GM21825 (cell line): ENCODE measurements at regions not wholly inside any gene's neighbourhood (a gene's known extent, or its start where the extent isn't known, plus 50 kb on each side); places are given as distances from the start of the nearest gene placed in this dataset.

Experiments used
- ATAC-seq: cut with Tn5 transposase; IDR thresholded peaks from one replicate; pipeline ENCODE4 v1.9.1; 2021; ENCODE audit warnings: mild to moderate bottlenecking, moderate library complexity; ENCODE audit not compliant: unreplicated experiment

- ATAC-seq = no peak
Measured at GRCh38 chr9:7403839-7404487, 395.6 kb downstream of the DMAC1 start.

GRCh38 chr9:7403028-7403389 lies 396.6 kb downstream of the DMAC1 start:
- no peak for ATAC-seq

GRCh38 chr9:7402334-7403027 lies 397.1 kb downstream of the DMAC1 start:
- ATAC-seq = no peak

- ATAC-seq = no peak
Measured at GRCh38 chr9:7401116-7401515, 398.5 kb downstream of the DMAC1 start.

GRCh38 chr9:7394002-7394774 lies 405.4 kb downstream of the DMAC1 start:
- no peak for ATAC-seq

- no peak for ATAC-seq
Measured at GRCh38 chr9:7392148-7392547, 407.4 kb downstream of the DMAC1 start.

- no peak for ATAC-seq
Measured at GRCh38 chr9:7388755-7389154, 410.8 kb downstream of the DMAC1 start.

GRCh38 chr9:7387840-7388239 lies 411.7 kb downstream of the DMAC1 start:
- ATAC-seq = no peak

GRCh38 chr9:7382304-7382703 lies 417.3 kb downstream of the DMAC1 start:
- no peak for ATAC-seq

- no peak for ATAC-seq
Measured at GRCh38 chr9:7377489-7377888, 422.1 kb downstream of the DMAC1 start.

- no peak for ATAC-seq
Measured at GRCh38 chr9:7376833-7377232, 422.7 kb downstream of the DMAC1 start.

GRCh38 chr9:7376213-7376612 lies 423.4 kb downstream of the DMAC1 start:
- ATAC-seq = no peak

- no peak for ATAC-seq
Measured at GRCh38 chr9:7375013-7375511, 424.5 kb downstream of the DMAC1 start.

- no peak for ATAC-seq
Measured at GRCh38 chr9:7370988-7371387, 428.6 kb downstream of the DMAC1 start.

- no peak for ATAC-seq
Measured at GRCh38 chr9:7370381-7370780, 429.2 kb downstream of the DMAC1 start.

- ATAC-seq = no peak
Measured at GRCh38 chr9:7369384-7369821, 430.2 kb downstream of the DMAC1 start.

GRCh38 chr9:7368410-7369292 lies 430.9 kb downstream of the DMAC1 start:
- ATAC-seq = no peak

GRCh38 chr9:7367726-7368125 lies 431.9 kb downstream of the DMAC1 start:
- ATAC-seq = no peak

GRCh38 chr9:7366121-7366520 lies 433.5 kb downstream of the DMAC1 start:
- ATAC-seq = no peak

- ATAC-seq = no peak
Measured at GRCh38 chr9:7363777-7364477, 435.7 kb downstream of the DMAC1 start.
